ENCODE measurements at regions not wholly inside any gene's neighbourhood (a gene's known extent, or its start where the extent isn't known, plus 50 kb on each side); places are given as distances from the start of the nearest gene placed in this dataset.

- TF ChIP-seq CTCF (IDR thresholded peaks at IDR 0.05) (no peak), POLR2A (IDR thresholded peaks at IDR 0.05) (no peak)
Observed at GRCh38 chr11:129323896-129324502, 51.6 kb upstream of the BARX2 start.

Data from heart left ventricle (tissue), 13 donors.